Skeletal muscle tissue (tissue), 3 donors: ENCODE measurements at regions not wholly inside any gene's neighbourhood (a gene's known extent, or its start where the extent isn't known, plus 50 kb on each side); places are given as distances from the start of the nearest gene placed in this dataset.

Source experiments
- H3K27ac ChIP-seq: one replicate; pipeline ENCODE4 v1.7.0; 2013; ENCODE audit warnings: mild to moderate bottlenecking, low read depth, low read length, inconsistent platforms
- H3K27me3 ChIP-seq, 3 donors: one replicate each; pipeline ENCODE4 v1.7.0; 2013; ENCODE audit warnings: low read length in 3 of 3; ENCODE audit not compliant: control insufficient read depth in 3 of 3, insufficient read depth in 3 of 3
- H3K36me3 ChIP-seq, 3 donors: one replicate each; pipeline ENCODE4 v1.7.0; 2013; ENCODE audit warnings: low read length in 3 of 3; ENCODE audit not compliant: control insufficient read depth in 3 of 3, insufficient read depth in 3 of 3
- H3K4me1 ChIP-seq, 3 donors: one replicate each; pipeline ENCODE4 v1.7.0; 2013; ENCODE audit warnings: low read length in 3 of 3, mild to moderate bottlenecking in 3 of 3; ENCODE audit not compliant: control insufficient read depth in 3 of 3, insufficient read depth in 3 of 3
- H3K4me3 ChIP-seq, 3 donors: one replicate each; pipeline ENCODE4 v1.7.0; 2013; ENCODE audit warnings: low read length in 3 of 3
- H3K9ac ChIP-seq, 3 donors: one replicate each; pipeline ENCODE4 v1.7.0; 2013; ENCODE audit warnings: low read length in 3 of 3, mild to moderate bottlenecking in 3 of 3, moderate library complexity in 2 of 3, low read depth in 1 of 3
- H3K9me3 ChIP-seq, 3 donors: one replicate each; pipeline ENCODE4 v1.7.0; 2013; ENCODE audit warnings: low read length in 3 of 3; ENCODE audit not compliant: control insufficient read depth in 3 of 3
- donor health status: Osteomylitis.

GRCh38 chr2:235377176-235377575 lies 116.7 kb upstream of the AGAP1 start:
- H3K9ac ChIP-seq = no peak overlapping the region
- H3K4me1 ChIP-seq = peaks cover 0 to under 1% (median 0%) of the 10 kb centered on the region in 3 donors
- no peak overlapping the region for H3K4me3 ChIP-seq
- no peaks in the 10 kb centered on the region for H3K9me3 ChIP-seq
- H3K27me3 ChIP-seq = no peaks in the 10 kb centered on the region
- H3K27ac ChIP-seq = no peak overlapping the region
- H3K36me3 ChIP-seq = no peaks in the 10 kb centered on the region

- H3K27ac ChIP-seq = no peak overlapping the region
- no peaks in the 10 kb centered on the region for H3K27me3 ChIP-seq
- H3K9ac ChIP-seq = no peak overlapping the region
- no peaks in the 10 kb centered on the region for H3K36me3 ChIP-seq
- H3K4me1 ChIP-seq = peaks cover 0 to 2% (median 0%) of the 10 kb centered on the region in 3 donors
- no peaks in the 10 kb centered on the region for H3K9me3 ChIP-seq
- H3K4me3 ChIP-seq = no peak overlapping the region
Measured at GRCh38 chr2:235378246-235378645, 115.6 kb upstream of the AGAP1 start.

GRCh38 chr2:235378944-235379343 lies 114.9 kb upstream of the AGAP1 start:
- Histone ChIP-seq H3K27me3 (no peaks in the 10 kb centered on the region), H3K9ac (no peak overlapping the region), H3K4me1 (peaks cover 0 to 2% (median 0%) of the 10 kb centered on the region in 3 donors), H3K27ac (no peak overlapping the region), H3K36me3 (no peaks in the 10 kb centered on the region), H3K9me3 (no peaks in the 10 kb centered on the region), H3K4me3 (no peak overlapping the region)

- no peaks in the 10 kb centered on the region for H3K9me3 ChIP-seq
Measured at GRCh38 chr2:235381261-235381912, 112.5 kb upstream of the AGAP1 start.

GRCh38 chr2:235382179-235382578 lies 111.7 kb upstream of the AGAP1 start:
- H3K27me3 ChIP-seq = no peaks in the 10 kb centered on the region

More at GRCh38 chr2:235381261-235381912, 112.5 kb upstream of the AGAP1 start:
- Histone ChIP-seq H3K4me3 (no peak overlapping the region), H3K36me3 (no peaks in the 10 kb centered on the region), H3K9ac (no peak overlapping the region), H3K4me1 (peaks cover 0 to 2% (median 0%) of the 10 kb centered on the region in 3 donors), H3K27me3 (no peaks in the 10 kb centered on the region), H3K27ac (no peak overlapping the region)

GRCh38 chr2:235382601-235383000 lies 111.2 kb upstream of the AGAP1 start:
- H3K36me3 ChIP-seq = no peaks in the 10 kb centered on the region
- peaks cover 0 to 2% (median 0%) of the 10 kb centered on the region in 3 donors for H3K4me1 ChIP-seq
- no peak overlapping the region for H3K9ac ChIP-seq
- no peaks in the 10 kb centered on the region for H3K27me3 ChIP-seq
- no peak overlapping the region for H3K27ac ChIP-seq
- H3K9me3 ChIP-seq = no peaks in the 10 kb centered on the region
- no peak overlapping the region for H3K4me3 ChIP-seq

More at GRCh38 chr2:235382179-235382578, 111.7 kb upstream of the AGAP1 start:
- H3K36me3 ChIP-seq = no peaks in the 10 kb centered on the region
- no peaks in the 10 kb centered on the region for H3K9me3 ChIP-seq
- H3K4me3 ChIP-seq = no peak overlapping the region
- peaks cover 0 to 2% (median 0%) of the 10 kb centered on the region in 3 donors for H3K4me1 ChIP-seq
- H3K27ac ChIP-seq = no peak overlapping the region
- H3K9ac ChIP-seq = no peak overlapping the region

- Histone ChIP-seq H3K27ac (no peak overlapping the region), H3K4me3 (no peak overlapping the region), H3K4me1 (peaks cover 0 to 2% (median 0%) of the 10 kb centered on the region in 3 donors), H3K36me3 (no peaks in the 10 kb centered on the region), H3K27me3 (no peaks in the 10 kb centered on the region), H3K9ac (no peak overlapping the region), H3K9me3 (no peaks in the 10 kb centered on the region)
Measured at GRCh38 chr2:235383272-235383843, 110.5 kb upstream of the AGAP1 start.

GRCh38 chr2:235384624-235385023 lies 109.2 kb upstream of the AGAP1 start:
- no peaks in the 10 kb centered on the region for H3K9me3 ChIP-seq
- no peaks in the 10 kb centered on the region for H3K36me3 ChIP-seq
- no peaks in the 10 kb centered on the region for H3K27me3 ChIP-seq
- H3K27ac ChIP-seq = no peak overlapping the region
- H3K4me1 ChIP-seq = peaks cover 0 to 2% (median 0%) of the 10 kb centered on the region in 3 donors
- H3K4me3 ChIP-seq = no peak overlapping the region
- H3K9ac ChIP-seq = no peak overlapping the region

GRCh38 chr2:235389626-235390025 lies 104.2 kb upstream of the AGAP1 start:
- Histone ChIP-seq H3K9me3 (no peaks in the 10 kb centered on the region), H3K27me3 (peaks cover 8 to 14% (median 11%) of the 10 kb centered on the region in 3 donors), H3K9ac (no peak overlapping the region), H3K36me3 (no peaks in the 10 kb centered on the region), H3K27ac (no peak overlapping the region), H3K4me1 (no peaks in the 10 kb centered on the region), H3K4me3 (no peak overlapping the region)

- Histone ChIP-seq H3K27ac (no peak overlapping the region), H3K9me3 (no peaks in the 10 kb centered on the region), H3K4me1 (no peaks in the 10 kb centered on the region), H3K36me3 (no peaks in the 10 kb centered on the region), H3K27me3 (peaks cover 8 to 14% (median 11%) of the 10 kb centered on the region in 3 donors), H3K4me3 (no peak overlapping the region), H3K9ac (no peak overlapping the region)
Measured at GRCh38 chr2:235390108-235390815, 103.6 kb upstream of the AGAP1 start.
